ENCODE measurements at regions not wholly inside any gene's neighbourhood (a gene's known extent, or its start where the extent isn't known, plus 50 kb on each side); places are given as distances from the start of the nearest gene placed in this dataset.
"Not testable (repeated sequence)": the region's sequence is repeated elsewhere in the genome, so short reads cannot be mapped to it uniquely, and the experiment has no call there.

DNA sequence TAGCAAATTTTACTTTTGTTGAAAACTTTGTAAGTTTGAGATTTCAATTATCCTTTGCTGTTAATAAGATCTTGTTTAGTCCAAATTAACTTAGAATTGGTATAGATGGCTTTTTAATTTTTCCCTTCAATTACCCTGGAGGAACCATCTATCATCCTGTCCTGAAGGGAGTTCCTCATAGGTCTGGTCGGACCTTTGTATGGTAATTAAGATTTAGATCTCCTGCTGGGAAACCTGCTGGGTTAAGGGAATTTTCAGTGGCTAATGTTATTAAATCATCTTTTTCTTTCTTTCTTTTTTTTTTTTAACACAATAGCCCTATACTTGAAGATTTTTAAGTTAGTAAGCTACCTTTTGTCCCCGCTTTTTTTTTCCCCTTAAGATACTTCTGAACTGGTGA, 63.0 kb upstream of the PRMT8 start:
- peaks cover 13% of the 10 kb centered on the region for H3K27me3 Mint-ChIP-seq (ENCODE audit: insufficient read depth, unreplicated experiment)
- CTCF ChIA-PET: no interaction called here
- POLR2A ChIA-PET: no interaction called here
- no peak for DNase-seq (ENCODE audit: unreplicated experiment)
- TF ChIP-seq, protein P1, sequence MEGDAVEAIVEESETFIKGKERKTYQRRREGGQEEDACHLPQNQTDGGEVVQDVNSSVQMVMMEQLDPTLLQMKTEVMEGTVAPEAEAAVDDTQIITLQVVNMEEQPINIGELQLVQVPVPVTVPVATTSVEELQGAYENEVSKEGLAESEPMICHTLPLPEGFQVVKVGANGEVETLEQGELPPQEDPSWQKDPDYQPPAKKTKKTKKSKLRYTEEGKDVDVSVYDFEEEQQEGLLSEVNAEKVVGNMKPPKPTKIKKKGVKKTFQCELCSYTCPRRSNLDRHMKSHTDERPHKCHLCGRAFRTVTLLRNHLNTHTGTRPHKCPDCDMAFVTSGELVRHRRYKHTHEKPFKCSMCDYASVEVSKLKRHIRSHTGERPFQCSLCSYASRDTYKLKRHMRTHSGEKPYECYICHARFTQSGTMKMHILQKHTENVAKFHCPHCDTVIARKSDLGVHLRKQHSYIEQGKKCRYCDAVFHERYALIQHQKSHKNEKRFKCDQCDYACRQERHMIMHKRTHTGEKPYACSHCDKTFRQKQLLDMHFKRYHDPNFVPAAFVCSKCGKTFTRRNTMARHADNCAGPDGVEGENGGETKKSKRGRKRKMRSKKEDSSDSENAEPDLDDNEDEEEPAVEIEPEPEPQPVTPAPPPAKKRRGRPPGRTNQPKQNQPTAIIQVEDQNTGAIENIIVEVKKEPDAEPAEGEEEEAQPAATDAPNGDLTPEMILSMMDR (IDR thresholded peaks at IDR 0.05; ENCODE audit: unreplicated experiment): no peak
- no peaks in the 10 kb centered on the region for H3K36me3 Mint-ChIP-seq (ENCODE audit: insufficient read depth, unreplicated experiment)
- intact Hi-C loops (cut with micrococcal nuclease): no loop called here
- BruUV-seq (replicated peaks): no TSS peak
- H3K4me3 Mint-ChIP-seq (ENCODE audit: unreplicated experiment): no peak overlapping the region
- no peaks in the 10 kb centered on the region for H3K4me1 Mint-ChIP-seq (ENCODE audit: insufficient read depth, unreplicated experiment)
- H3K27ac Mint-ChIP-seq (ENCODE audit: low read depth, unreplicated experiment): no peak overlapping the region
- no peaks in the 10 kb centered on the region for H3K9me3 Mint-ChIP-seq (ENCODE audit: unreplicated experiment)

GRCh38 chr12:3428631-3429030, 62.4 kb upstream of the PRMT8 start:
- TF ChIP-seq, protein P1 (IDR thresholded peaks at IDR 0.05; ENCODE audit: unreplicated experiment): no peak
- BruUV-seq (replicated peaks): no TSS peak
- intact Hi-C loops (cut with micrococcal nuclease): no loop called here
- Mint-ChIP-seq H3K27ac (ENCODE audit: low read depth, unreplicated experiment) (no peak overlapping the region), H3K9me3 (ENCODE audit: unreplicated experiment) (no peaks in the 10 kb centered on the region), H3K27me3 (ENCODE audit: insufficient read depth, unreplicated experiment) (peaks cover 13% of the 10 kb centered on the region), H3K4me1 (ENCODE audit: insufficient read depth, unreplicated experiment) (no peaks in the 10 kb centered on the region), H3K36me3 (ENCODE audit: insufficient read depth, unreplicated experiment) (no peaks in the 10 kb centered on the region), H3K4me3 (ENCODE audit: unreplicated experiment) (no peak overlapping the region)
- no peak for DNase-seq (ENCODE audit: unreplicated experiment)
- CTCF ChIA-PET: no interaction called here
- POLR2A ChIA-PET: no interaction called here

DNA sequence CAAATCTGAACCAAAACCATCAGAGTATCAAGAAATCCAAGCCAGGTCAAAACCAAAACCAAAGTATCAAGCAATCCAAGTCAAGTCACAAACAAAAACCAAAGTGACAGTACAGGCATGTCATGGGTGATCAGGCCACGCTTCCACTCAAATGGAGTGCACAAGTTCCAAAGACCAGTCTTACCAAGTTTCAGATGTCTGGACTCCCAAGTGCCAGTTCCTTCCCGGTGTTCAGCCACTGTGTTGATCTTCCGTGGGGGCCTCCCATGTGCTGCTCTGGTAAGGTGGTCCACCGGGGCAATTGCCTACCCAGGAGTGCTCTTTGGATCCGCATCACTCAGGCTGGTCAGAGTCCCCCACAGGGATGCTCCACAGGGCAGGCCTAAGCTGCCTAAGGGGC, 61.5 kb upstream of the PRMT8 start:
- BruUV-seq (replicated peaks); H3K27ac Mint-ChIP-seq (ENCODE audit: low read depth, unreplicated experiment); H3K9me3 Mint-ChIP-seq (ENCODE audit: unreplicated experiment); H3K4me3 Mint-ChIP-seq (ENCODE audit: unreplicated experiment); intact Hi-C loops (cut with micrococcal nuclease); DNase-seq (ENCODE audit: unreplicated experiment); POLR2A ChIA-PET; H3K36me3 Mint-ChIP-seq (ENCODE audit: insufficient read depth, unreplicated experiment); H3K4me1 Mint-ChIP-seq (ENCODE audit: insufficient read depth, unreplicated experiment); CTCF ChIA-PET: not testable (repeated sequence)
- H3K27me3 Mint-ChIP-seq (ENCODE audit: insufficient read depth, unreplicated experiment): peaks cover 13% of the 10 kb centered on the region

GRCh38 chr12:3431686-3432085, 59.3 kb upstream of the PRMT8 start:
- Mint-ChIP-seq H3K27ac (ENCODE audit: low read depth, unreplicated experiment) (no peak overlapping the region), H3K9me3 (ENCODE audit: unreplicated experiment) (no peaks in the 10 kb centered on the region), H3K36me3 (ENCODE audit: insufficient read depth, unreplicated experiment) (no peaks in the 10 kb centered on the region), H3K4me1 (ENCODE audit: insufficient read depth, unreplicated experiment) (no peaks in the 10 kb centered on the region), H3K27me3 (ENCODE audit: insufficient read depth, unreplicated experiment) (peaks cover 13% of the 10 kb centered on the region), H3K4me3 (ENCODE audit: unreplicated experiment) (no peak overlapping the region)
- no TSS peak for BruUV-seq (replicated peaks)
- CTCF ChIA-PET: interaction anchor here (0.7 kb wide), 1 partner anchor 91 kb away, joined by 3 read pairs; no protein-coding TSS in a partner anchor
- TF ChIP-seq, protein P1 (IDR thresholded peaks at IDR 0.05; ENCODE audit: unreplicated experiment): no peak
- no peak for DNase-seq (ENCODE audit: unreplicated experiment)
- intact Hi-C loops (cut with micrococcal nuclease): no loop called here
- POLR2A ChIA-PET: no interaction called here

DNA sequence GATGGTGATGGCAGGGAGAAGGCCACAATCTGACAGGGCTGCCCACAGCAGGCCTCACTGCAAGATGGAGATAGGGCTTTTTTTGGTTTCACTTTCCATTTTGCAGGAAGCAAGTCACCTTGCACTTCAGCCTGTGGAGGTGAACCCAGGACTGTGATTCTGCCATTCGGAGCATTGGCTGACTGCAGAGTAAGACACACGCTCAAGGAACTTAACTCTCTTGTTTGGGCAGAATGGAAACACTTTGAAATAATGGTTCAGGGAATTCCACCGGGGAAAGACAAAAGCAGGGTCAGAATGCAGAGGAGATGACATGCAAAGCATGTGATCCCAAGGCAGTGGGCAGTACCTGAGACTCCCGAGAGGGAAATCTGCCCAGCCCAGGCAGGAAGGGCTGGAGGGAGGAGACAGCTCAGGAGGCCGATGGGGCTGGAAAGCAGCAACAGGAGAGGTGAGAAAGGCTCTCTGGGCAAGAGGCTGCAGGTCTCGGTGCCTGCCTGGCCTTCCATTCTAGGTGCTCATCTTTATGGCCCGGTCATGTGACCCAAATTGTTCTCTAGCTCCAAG, 58.7 kb upstream of the PRMT8 start:
- Mint-ChIP-seq H3K4me1 (ENCODE audit: insufficient read depth, unreplicated experiment) (no peaks in the 10 kb centered on the region), H3K27me3 (ENCODE audit: insufficient read depth, unreplicated experiment) (peaks cover 13% of the 10 kb centered on the region), H3K9me3 (ENCODE audit: unreplicated experiment) (no peaks in the 10 kb centered on the region), H3K36me3 (ENCODE audit: insufficient read depth, unreplicated experiment) (no peaks in the 10 kb centered on the region), H3K27ac (ENCODE audit: low read depth, unreplicated experiment) (no peak overlapping the region), H3K4me3 (ENCODE audit: unreplicated experiment) (no peak overlapping the region)
- ChIA-PET POLR2A (interaction anchor here (0.8 kb wide), 1 partner anchor 22 kb away, joined by 4 read pairs; no protein-coding TSS in a partner anchor), CTCF (interaction anchor here (0.6 to 0.7 kb wide), 3 partner anchors 51 to 133 kb away, joined by 3 read pairs; no protein-coding TSS in a partner anchor)
- intact Hi-C loops (cut with micrococcal nuclease): no loop called here
- no TSS peak for BruUV-seq (replicated peaks)
- TF ChIP-seq, protein P1 (IDR thresholded peaks at IDR 0.05; ENCODE audit: unreplicated experiment): no peak
- no peak for DNase-seq (ENCODE audit: unreplicated experiment)
